ENCODE measurements at regions not wholly inside any gene's neighbourhood (a gene's known extent, or its start where the extent isn't known, plus 50 kb on each side); places are given as distances from the start of the nearest gene placed in this dataset.
A peak's percentile ranks its signal among the peaks of the same experiment; 100 is the strongest.

GRCh38 chr9:79061752-79062616, 509.8 kb upstream of the TLE4 start:
- Histone ChIP-seq H3K9ac (ENCODE audit: insufficient read depth, low read length) (no peak overlapping the region), H3K4me3 (replicated peaks in 1 of 4; ENCODE audit: control extremely low read depth in 1 of 4, insufficient read depth in 1 of 4, low read depth in 3 of 4, low read length in 4 of 4) (no peak overlapping the region), H3K27ac (ENCODE audit: insufficient read depth, low read length) (no peak overlapping the region), H4K20me1 (ENCODE audit: control insufficient read depth, extremely low read depth, insufficient read depth, low read length) (no peaks in the 10 kb centered on the region), H3K36me3 (ENCODE audit: control insufficient read depth, insufficient read depth, low read length) (no peaks in the 10 kb centered on the region), H3K4me2 (ENCODE audit: extremely low read depth, insufficient read depth, low read length) (no peak overlapping the region), H2AFZ (ENCODE audit: low read length) (no peak overlapping the region), H3K27me3 (ENCODE audit: control insufficient read depth, insufficient read depth, low read length) (no peaks in the 10 kb centered on the region), H3K79me2 (ENCODE audit: control insufficient read depth, insufficient read depth, low read length) (no peaks in the 10 kb centered on the region), H3K9me3 (ENCODE audit: control insufficient read depth, insufficient read depth, low read depth, low read length) (no peaks in the 10 kb centered on the region), H3K4me1 (ENCODE audit: control insufficient read depth, extremely low read depth, insufficient read depth, low read length) (no peaks in the 10 kb centered on the region)
- DNase-seq (ENCODE audit: low read depth in 2 of 2) = no peak
- TF ChIP-seq EZH2 (IDR thresholded peaks at IDR 0.05; ENCODE audit: low read length, missing control alignments) (no peak), CTCF (conservative IDR thresholded peaks at IDR 0.05 in 1 of 2, IDR thresholded peaks at IDR 0.05 in 1 of 2; ENCODE audit: low read depth in 1 of 2, low read length in 2 of 2) (no peak)

- DNase-seq (ENCODE audit: low read depth in 2 of 2) = no peak
- Histone ChIP-seq H3K9me3 (ENCODE audit: control insufficient read depth, insufficient read depth, low read depth, low read length) (no peaks in the 10 kb centered on the region), H2AFZ (ENCODE audit: low read length) (no peak overlapping the region), H3K4me1 (ENCODE audit: control insufficient read depth, extremely low read depth, insufficient read depth, low read length) (no peaks in the 10 kb centered on the region), H3K4me2 (ENCODE audit: extremely low read depth, insufficient read depth, low read length) (no peak overlapping the region), H3K4me3 (replicated peaks in 1 of 4; ENCODE audit: control extremely low read depth in 1 of 4, insufficient read depth in 1 of 4, low read depth in 3 of 4, low read length in 4 of 4) (no peak overlapping the region), H4K20me1 (ENCODE audit: control insufficient read depth, extremely low read depth, insufficient read depth, low read length) (no peaks in the 10 kb centered on the region), H3K36me3 (ENCODE audit: control insufficient read depth, insufficient read depth, low read length) (no peaks in the 10 kb centered on the region), H3K9ac (ENCODE audit: insufficient read depth, low read length) (no peak overlapping the region), H3K27me3 (ENCODE audit: control insufficient read depth, insufficient read depth, low read length) (no peaks in the 10 kb centered on the region), H3K27ac (ENCODE audit: insufficient read depth, low read length) (no peak overlapping the region), H3K79me2 (ENCODE audit: control insufficient read depth, insufficient read depth, low read length) (no peaks in the 10 kb centered on the region)
- TF ChIP-seq CTCF (conservative IDR thresholded peaks at IDR 0.05 in 1 of 2, IDR thresholded peaks at IDR 0.05 in 1 of 2; ENCODE audit: low read depth in 1 of 2, low read length in 2 of 2) (no peak), EZH2 (IDR thresholded peaks at IDR 0.05; ENCODE audit: low read length, missing control alignments) (no peak)
Measured at GRCh38 chr9:79073201-79073600, 498.6 kb upstream of the TLE4 start.

- Histone ChIP-seq H3K36me3 (ENCODE audit: control insufficient read depth, insufficient read depth, low read length) (no peaks in the 10 kb centered on the region), H3K27me3 (ENCODE audit: control insufficient read depth, insufficient read depth, low read length) (no peaks in the 10 kb centered on the region), H3K4me3 (replicated peaks in 1 of 4; ENCODE audit: control extremely low read depth in 1 of 4, insufficient read depth in 1 of 4, low read depth in 3 of 4, low read length in 4 of 4) (no peak overlapping the region), H2AFZ (ENCODE audit: low read length) (no peak overlapping the region), H3K79me2 (ENCODE audit: control insufficient read depth, insufficient read depth, low read length) (no peaks in the 10 kb centered on the region), H3K9me3 (ENCODE audit: control insufficient read depth, insufficient read depth, low read depth, low read length) (no peaks in the 10 kb centered on the region), H3K4me1 (ENCODE audit: control insufficient read depth, extremely low read depth, insufficient read depth, low read length) (no peaks in the 10 kb centered on the region), H4K20me1 (ENCODE audit: control insufficient read depth, extremely low read depth, insufficient read depth, low read length) (no peaks in the 10 kb centered on the region), H3K4me2 (ENCODE audit: extremely low read depth, insufficient read depth, low read length) (no peak overlapping the region), H3K9ac (ENCODE audit: insufficient read depth, low read length) (no peak overlapping the region), H3K27ac (ENCODE audit: insufficient read depth, low read length) (no peak overlapping the region)
- peak in 1 of 2 donors; percentile 27 for DNase-seq (ENCODE audit: low read depth in 2 of 2)
- TF ChIP-seq EZH2 (IDR thresholded peaks at IDR 0.05; ENCODE audit: low read length, missing control alignments) (no peak), CTCF (conservative IDR thresholded peaks at IDR 0.05 in 1 of 2, IDR thresholded peaks at IDR 0.05 in 1 of 2; ENCODE audit: low read depth in 1 of 2, low read length in 2 of 2) (no peak)
Measured at GRCh38 chr9:79080536-79080935, 491.2 kb upstream of the TLE4 start.
